Ishikawa (cell line): ENCODE measurements at regions not wholly inside any gene's neighbourhood (a gene's known extent, or its start where the extent isn't known, plus 50 kb on each side); places are given as distances from the start of the nearest gene placed in this dataset.

ENCODE experiments used
- EGR1 ChIP-seq: IDR thresholded peaks from 2 replicates; pipeline ENCODE4 v1.6.1; 2012
- EP300 ChIP-seq: IDR thresholded peaks from 2 replicates; pipeline ENCODE4 v1.6.1; 2012; ENCODE audit warnings: borderline replicate concordance
- NFIC ChIP-seq: IDR thresholded peaks from 2 replicates; pipeline ENCODE4 v1.6.1; 2012
- RAD21 ChIP-seq: IDR thresholded peaks from 2 replicates; pipeline ENCODE4 v1.6.1; 2012; ENCODE audit warnings: low read depth
- TAF1 ChIP-seq: IDR thresholded peaks from 2 replicates; pipeline ENCODE4 v1.6.1; 2012; ENCODE audit warnings: low read depth, mild to moderate bottlenecking
- TEAD4 ChIP-seq: IDR thresholded peaks from 2 replicates; pipeline ENCODE4 v1.6.1; 2012
- TF ChIP-seq, protein P1 (sequence below): IDR thresholded peaks from 2 replicates; pipeline ENCODE4 v1.6.1; 2012; ENCODE audit warnings: low read depth, mild to moderate bottlenecking
- TF ChIP-seq, protein P2 (sequence below): IDR thresholded peaks from 2 replicates; pipeline ENCODE4 v1.6.1; 2012

GRCh38 chr4:123785538-123785937 is 388.9 kb downstream of the SPRY1 start:
- TF ChIP-seq RAD21, result no peak
- peak; percentile 44; the same call in 1 of the 2 replicates for TF ChIP-seq EP300
- peak; percentile 33; the same call in 1 of the 2 replicates for TF ChIP-seq NFIC
- TF ChIP-seq, protein P1, sequence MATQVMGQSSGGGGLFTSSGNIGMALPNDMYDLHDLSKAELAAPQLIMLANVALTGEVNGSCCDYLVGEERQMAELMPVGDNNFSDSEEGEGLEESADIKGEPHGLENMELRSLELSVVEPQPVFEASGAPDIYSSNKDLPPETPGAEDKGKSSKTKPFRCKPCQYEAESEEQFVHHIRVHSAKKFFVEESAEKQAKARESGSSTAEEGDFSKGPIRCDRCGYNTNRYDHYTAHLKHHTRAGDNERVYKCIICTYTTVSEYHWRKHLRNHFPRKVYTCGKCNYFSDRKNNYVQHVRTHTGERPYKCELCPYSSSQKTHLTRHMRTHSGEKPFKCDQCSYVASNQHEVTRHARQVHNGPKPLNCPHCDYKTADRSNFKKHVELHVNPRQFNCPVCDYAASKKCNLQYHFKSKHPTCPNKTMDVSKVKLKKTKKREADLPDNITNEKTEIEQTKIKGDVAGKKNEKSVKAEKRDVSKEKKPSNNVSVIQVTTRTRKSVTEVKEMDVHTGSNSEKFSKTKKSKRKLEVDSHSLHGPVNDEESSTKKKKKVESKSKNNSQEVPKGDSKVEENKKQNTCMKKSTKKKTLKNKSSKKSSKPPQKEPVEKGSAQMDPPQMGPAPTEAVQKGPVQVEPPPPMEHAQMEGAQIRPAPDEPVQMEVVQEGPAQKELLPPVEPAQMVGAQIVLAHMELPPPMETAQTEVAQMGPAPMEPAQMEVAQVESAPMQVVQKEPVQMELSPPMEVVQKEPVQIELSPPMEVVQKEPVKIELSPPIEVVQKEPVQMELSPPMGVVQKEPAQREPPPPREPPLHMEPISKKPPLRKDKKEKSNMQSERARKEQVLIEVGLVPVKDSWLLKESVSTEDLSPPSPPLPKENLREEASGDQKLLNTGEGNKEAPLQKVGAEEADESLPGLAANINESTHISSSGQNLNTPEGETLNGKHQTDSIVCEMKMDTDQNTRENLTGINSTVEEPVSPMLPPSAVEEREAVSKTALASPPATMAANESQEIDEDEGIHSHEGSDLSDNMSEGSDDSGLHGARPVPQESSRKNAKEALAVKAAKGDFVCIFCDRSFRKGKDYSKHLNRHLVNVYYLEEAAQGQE, result no peak
- TF ChIP-seq, protein P2, sequence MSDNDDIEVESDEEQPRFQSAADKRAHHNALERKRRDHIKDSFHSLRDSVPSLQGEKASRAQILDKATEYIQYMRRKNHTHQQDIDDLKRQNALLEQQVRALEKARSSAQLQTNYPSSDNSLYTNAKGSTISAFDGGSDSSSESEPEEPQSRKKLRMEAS, result no peak
- no peak for TF ChIP-seq EGR1
- no peak for TF ChIP-seq TAF1
- TF ChIP-seq TEAD4, result peak; percentile 52
